AG09309 (cell line): ENCODE measurements at regions not wholly inside any gene's neighbourhood (a gene's known extent, or its start where the extent isn't known, plus 50 kb on each side); places are given as distances from the start of the nearest gene placed in this dataset.

ENCODE experiments used
- DNase-seq: peaks from one replicate; pipeline ENCODE4 v3.0.0-alpha.2; 2010; ENCODE audit warnings: low read depth
- H3K4me3 ChIP-seq: 2 replicates; pipeline ENCODE4 v1.5.1; 2011; ENCODE audit warnings: mild to moderate bottlenecking, low read depth, low read length, moderate library complexity; ENCODE audit not compliant: control insufficient read depth
- TF ChIP-seq, protein P1 (sequence below): IDR thresholded peaks from 2 replicates; pipeline ENCODE4 v1.5.1; 2011; ENCODE audit warnings: mild to moderate bottlenecking, low read depth, low read length, inconsistent platforms; ENCODE audit not compliant: insufficient read depth, control insufficient read depth; ENCODE audit errors: missing control alignments

DNA sequence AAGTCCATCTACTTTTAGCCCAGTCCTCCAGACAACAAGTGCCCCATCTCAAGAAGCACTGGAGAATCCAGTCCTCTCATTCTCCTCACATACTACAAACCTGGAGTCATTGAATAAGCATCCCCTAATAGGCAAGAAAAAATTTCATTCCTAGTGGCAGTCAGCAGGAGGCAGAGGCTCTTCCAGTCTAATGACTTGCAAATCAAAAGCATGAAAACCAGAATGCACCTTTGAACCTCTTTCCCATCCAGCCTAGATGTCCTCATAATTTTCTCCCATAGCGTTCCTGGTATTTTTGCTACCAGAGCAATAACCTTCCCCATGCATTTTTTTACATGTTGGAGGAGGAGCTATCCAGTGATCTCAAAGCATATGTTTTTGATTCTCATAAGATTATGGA is 252.6 kb downstream of the TTC32 start:
- DNase-seq: no peak
- TF ChIP-seq, protein P1, sequence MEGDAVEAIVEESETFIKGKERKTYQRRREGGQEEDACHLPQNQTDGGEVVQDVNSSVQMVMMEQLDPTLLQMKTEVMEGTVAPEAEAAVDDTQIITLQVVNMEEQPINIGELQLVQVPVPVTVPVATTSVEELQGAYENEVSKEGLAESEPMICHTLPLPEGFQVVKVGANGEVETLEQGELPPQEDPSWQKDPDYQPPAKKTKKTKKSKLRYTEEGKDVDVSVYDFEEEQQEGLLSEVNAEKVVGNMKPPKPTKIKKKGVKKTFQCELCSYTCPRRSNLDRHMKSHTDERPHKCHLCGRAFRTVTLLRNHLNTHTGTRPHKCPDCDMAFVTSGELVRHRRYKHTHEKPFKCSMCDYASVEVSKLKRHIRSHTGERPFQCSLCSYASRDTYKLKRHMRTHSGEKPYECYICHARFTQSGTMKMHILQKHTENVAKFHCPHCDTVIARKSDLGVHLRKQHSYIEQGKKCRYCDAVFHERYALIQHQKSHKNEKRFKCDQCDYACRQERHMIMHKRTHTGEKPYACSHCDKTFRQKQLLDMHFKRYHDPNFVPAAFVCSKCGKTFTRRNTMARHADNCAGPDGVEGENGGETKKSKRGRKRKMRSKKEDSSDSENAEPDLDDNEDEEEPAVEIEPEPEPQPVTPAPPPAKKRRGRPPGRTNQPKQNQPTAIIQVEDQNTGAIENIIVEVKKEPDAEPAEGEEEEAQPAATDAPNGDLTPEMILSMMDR: peak; percentile 13
- H3K4me3 ChIP-seq: no peak overlapping the region

DNA sequence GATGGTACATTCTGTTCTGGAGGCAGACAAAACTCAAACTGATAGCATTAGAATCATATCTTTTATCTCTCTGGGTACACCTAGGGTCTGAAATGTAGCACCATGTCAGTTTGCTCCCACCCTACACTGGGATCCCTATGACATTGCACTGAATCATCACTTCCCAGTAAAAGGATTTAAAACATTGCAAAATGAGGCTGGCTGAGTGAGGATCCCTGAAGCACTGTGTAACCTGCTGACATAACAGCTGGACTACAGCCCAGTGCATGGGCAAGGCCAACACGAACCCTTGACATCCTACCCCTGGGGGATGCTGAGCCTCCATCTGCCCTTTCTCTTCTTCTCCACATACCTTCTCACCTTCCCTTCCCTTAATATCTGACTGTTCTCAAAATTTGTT is 253.2 kb downstream of the TTC32 start:
- TF ChIP-seq, protein P1: no peak
- peak; percentile 66 for DNase-seq
- no peak overlapping the region for H3K4me3 ChIP-seq

DNA sequence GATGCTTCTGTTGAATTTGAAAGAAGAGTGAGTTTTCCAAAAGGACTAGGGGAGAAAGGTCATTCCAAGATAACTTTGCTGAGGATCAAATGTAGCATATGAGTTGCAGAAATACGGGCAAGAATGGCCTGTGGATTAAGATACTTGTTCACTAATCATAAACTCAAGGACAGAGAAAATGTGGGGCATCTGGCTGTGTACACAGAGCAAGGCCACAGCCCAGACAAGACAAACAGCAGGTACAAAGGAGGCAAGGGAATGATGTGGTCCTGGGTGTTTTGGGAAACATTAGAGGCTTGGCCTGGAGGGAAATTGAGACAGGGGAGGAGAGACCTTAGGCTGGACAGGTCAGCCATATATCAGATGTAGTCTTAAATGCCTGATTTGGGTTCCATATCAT is 254.8 kb downstream of the TTC32 start:
- TF ChIP-seq, protein P1: no peak
- no peak overlapping the region for H3K4me3 ChIP-seq
- DNase-seq: no peak

DNA sequence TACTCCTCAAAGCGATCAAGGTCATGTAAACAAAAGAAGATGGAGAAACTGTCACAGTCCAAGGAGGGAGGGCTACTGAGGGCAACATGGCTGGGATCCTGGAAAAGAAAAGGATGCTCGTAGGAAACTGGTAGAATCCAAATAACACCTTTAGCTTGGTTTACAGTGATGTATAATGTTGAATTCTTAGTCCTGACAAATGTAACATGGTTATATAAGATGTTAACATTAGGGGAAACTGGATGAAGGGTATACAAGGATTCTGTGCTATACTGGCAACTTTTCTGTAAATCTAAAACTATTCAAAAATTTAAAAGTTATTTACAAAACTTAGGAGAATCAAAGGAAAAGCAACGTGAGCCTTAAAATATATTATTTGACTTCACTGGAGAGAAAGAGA is 257.0 kb downstream of the TTC32 start:
- no peak overlapping the region for H3K4me3 ChIP-seq
- TF ChIP-seq, protein P1: no peak
- no peak for DNase-seq

DNA sequence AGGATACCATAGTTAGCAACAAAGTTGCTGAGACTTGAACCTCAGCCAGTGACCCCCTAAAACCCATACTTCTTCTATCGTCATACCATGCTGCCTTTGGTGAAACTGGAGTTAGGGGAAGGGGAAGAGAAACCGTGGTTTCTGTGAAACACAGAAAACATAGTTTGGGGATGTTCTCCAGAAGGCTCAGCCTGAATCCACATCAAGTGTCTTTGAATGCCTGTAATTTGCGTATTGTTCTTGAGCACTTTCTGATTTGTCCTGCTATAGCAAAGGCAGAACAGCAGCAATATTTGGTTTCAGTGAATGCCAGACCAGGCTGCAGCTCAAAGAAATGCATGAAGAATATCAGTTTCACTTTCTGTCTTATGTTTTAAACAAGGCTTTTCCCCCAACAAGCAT is 258.7 kb downstream of the TTC32 start:
- DNase-seq: no peak
- no peak overlapping the region for H3K4me3 ChIP-seq
- TF ChIP-seq, protein P1: no peak

DNA sequence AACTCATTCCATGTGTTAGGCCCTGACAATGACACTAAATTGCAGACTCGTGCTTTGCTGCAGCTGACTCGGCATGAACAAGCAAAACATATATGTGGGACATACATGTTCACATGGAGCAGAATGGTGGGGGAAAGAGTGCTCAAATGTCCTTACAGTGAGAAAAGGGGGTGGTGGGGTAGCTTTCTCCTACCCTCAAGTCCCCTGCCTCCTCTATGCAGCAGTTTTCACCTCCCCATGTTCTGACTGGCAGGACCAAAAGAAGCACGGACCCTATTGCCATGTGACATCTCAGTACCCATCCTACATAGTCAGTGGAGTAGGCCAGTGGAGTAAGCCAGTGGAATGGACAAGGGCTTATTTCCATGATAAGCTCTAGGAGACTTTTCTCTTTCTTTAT is 259.3 kb downstream of the TTC32 start:
- TF ChIP-seq, protein P1: no peak
- no peak for DNase-seq
- no peak overlapping the region for H3K4me3 ChIP-seq

DNA sequence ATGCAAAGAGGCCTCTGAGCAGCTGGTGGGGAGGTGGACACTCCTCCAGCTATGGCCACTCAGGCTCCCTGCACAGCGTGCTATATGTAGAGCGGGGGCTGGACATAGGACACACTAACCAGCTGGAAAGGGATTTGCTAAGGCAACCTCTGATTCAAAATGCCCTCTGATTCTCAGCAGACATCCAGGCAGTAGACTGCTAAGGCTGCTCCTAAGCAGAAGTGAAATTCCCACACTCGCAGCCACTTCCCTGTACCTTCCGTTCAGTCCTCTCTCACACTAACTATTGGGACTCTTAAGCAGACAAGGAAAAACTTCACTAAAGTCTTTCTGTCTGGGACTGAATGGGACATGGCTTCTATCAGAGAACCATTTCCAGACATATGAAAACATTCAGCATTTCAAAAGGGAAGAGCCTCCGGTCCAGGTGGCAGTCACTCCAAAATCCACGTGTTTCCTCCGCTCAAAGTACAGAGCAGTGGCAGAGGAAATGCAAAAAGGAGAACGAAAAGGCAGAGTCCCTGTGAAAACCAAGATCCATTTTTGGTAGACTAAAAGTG is 265.8 kb downstream of the TTC32 start:
- TF ChIP-seq, protein P1: no peak
- H3K4me3 ChIP-seq: no peak overlapping the region
- DNase-seq: no peak
